22Rv1 (cell line): ENCODE measurements at regions not wholly inside any gene's neighbourhood (a gene's known extent, or its start where the extent isn't known, plus 50 kb on each side); places are given as distances from the start of the nearest gene placed in this dataset.

Source experiments
- H3K27ac ChIP-seq: fragments of 450-650 bp; 2 replicates; pipeline ENCODE4 v1.5.1; 2017
- CTCF ChIP-seq: fragments of 450-650 bp; IDR thresholded peaks from 2 replicates; pipeline ENCODE4 v1.5.1; 2017; ENCODE audit warnings: mild to moderate bottlenecking
- ZFX ChIP-seq: fragments of 450-650 bp; IDR thresholded peaks from 2 replicates; pipeline ENCODE4 v1.6.1; 2017; ENCODE audit warnings: antibody characterized with exemption, borderline replicate concordance

GRCh38 chr4:135564090-135564489, 1362.5 kb upstream of the PABPC4L start:
- TF ChIP-seq CTCF (no peak), ZFX (no peak)

GRCh38 chr4:135553213-135553612, 1351.6 kb upstream of the PABPC4L start:
- no peak overlapping the region for H3K27ac ChIP-seq
- TF ChIP-seq CTCF: no peak

More at GRCh38 chr4:135564090-135564489, 1362.5 kb upstream of the PABPC4L start:
- H3K27ac ChIP-seq: no peak overlapping the region

GRCh38 chr4:135552131-135552530, 1350.5 kb upstream of the PABPC4L start:
- TF ChIP-seq ZFX (no peak), CTCF (no peak)

GRCh38 chr4:135548711-135549110, 1347.1 kb upstream of the PABPC4L start:
- TF ChIP-seq CTCF: no peak
- TF ChIP-seq ZFX: no peak
- no peak overlapping the region for H3K27ac ChIP-seq

More at GRCh38 chr4:135552131-135552530, 1350.5 kb upstream of the PABPC4L start:
- no peak overlapping the region for H3K27ac ChIP-seq

- TF ChIP-seq ZFX: no peak
- no peak overlapping the region for H3K27ac ChIP-seq
These were observed 1344.2 kb upstream of the PABPC4L start for GRCh38 chr4:135545616-135546317.

GRCh38 chr4:135538698-135539097, 1337.1 kb upstream of the PABPC4L start:
- no peak for TF ChIP-seq ZFX
- TF ChIP-seq CTCF: no peak
- no peak overlapping the region for H3K27ac ChIP-seq

- no peak overlapping the region for H3K27ac ChIP-seq
These were observed 1331.5 kb upstream of the PABPC4L start for GRCh38 chr4:135533053-135533452.

More at GRCh38 chr4:135533053-135533452, 1331.5 kb upstream of the PABPC4L start:
- TF ChIP-seq CTCF (no peak), ZFX (no peak)
